Upper lobe of left lung (tissue), 4 donors: ENCODE measurements at regions not wholly inside any gene's neighbourhood (a gene's known extent, or its start where the extent isn't known, plus 50 kb on each side); places are given as distances from the start of the nearest gene placed in this dataset.

Experiments
- CTCF ChIP-seq, 6 experiments: fragments of 450-650 bp in 4 of 6; fragments of 200-600 bp in 2 of 6; sonication (generic) in 2 of 6; IDR thresholded peaks; one replicate each; pipeline ENCODE4 v1.5.1; 2016 to 2019; ENCODE audit warnings: antibody characterized with exemption in 6 of 6
- POLR2A ChIP-seq, 4 donors: fragments of 450-650 bp; IDR thresholded peaks; one replicate each; pipeline ENCODE4 v1.5.1; 2016 to 2017; ENCODE audit warnings: antibody characterized with exemption in 4 of 4, mild to moderate bottlenecking in 2 of 4
- POLR2AphosphoS5 ChIP-seq, 2 donors: sonication (generic); formaldehyde crosslinking; IDR thresholded peaks; one replicate each; pipeline ENCODE4 v1.5.1; 2017; ENCODE audit warnings: antibody characterized with exemption in 2 of 2

GRCh38 chr13:40345149-40345514 lies 321.3 kb downstream of the FOXO1 start:
- TF ChIP-seq POLR2A (IDR thresholded peaks at IDR 0.05) (no peak), CTCF (IDR thresholded peaks at IDR 0.05) (no peak), POLR2AphosphoS5 (IDR thresholded peaks at IDR 0.05) (no peak)
